Fibroblast of lung (primary cell): ENCODE measurements at regions not wholly inside any gene's neighbourhood (a gene's known extent, or its start where the extent isn't known, plus 50 kb on each side); places are given as distances from the start of the nearest gene placed in this dataset.

Source experiments
- DNase-seq, 2 donors: peaks; one replicate each; pipeline versions ENCODE4 v3.0.0 to v3.0.0-alpha.2; 2010; ENCODE audit warnings: low read depth in 2 of 2
- H2AFZ ChIP-seq: 2 replicates; pipeline ENCODE4 v1.5.1; 2012; ENCODE audit warnings: low read length, control low read depth, inconsistent platforms
- H3K27ac ChIP-seq: 2 replicates; pipeline ENCODE4 v1.5.1; 2011; ENCODE audit warnings: low read length, control low read depth; ENCODE audit not compliant: insufficient read depth
- H3K27me3 ChIP-seq: 2 replicates; pipeline ENCODE4 v1.5.1; 2011; ENCODE audit warnings: mild to moderate bottlenecking, low read length; ENCODE audit not compliant: control insufficient read depth, insufficient read depth
- H3K36me3 ChIP-seq: 2 replicates; pipeline ENCODE4 v1.5.1; 2011; ENCODE audit warnings: low read length; ENCODE audit not compliant: control insufficient read depth, insufficient read depth
- H3K4me1 ChIP-seq: 2 replicates; pipeline ENCODE4 v1.5.1; 2011; ENCODE audit warnings: low read length; ENCODE audit not compliant: control insufficient read depth, insufficient read depth; ENCODE audit errors: extremely low read depth
- H3K4me2 ChIP-seq: 2 replicates; pipeline ENCODE4 v1.5.1; 2011; ENCODE audit warnings: low read length, control low read depth; ENCODE audit not compliant: insufficient read depth; ENCODE audit errors: extremely low read depth
- H3K4me3 ChIP-seq, 4 experiments: fragments of 200-600 bp in 1 of 4; sonication (generic) in 1 of 4; replicated peaks in 1 of 4; 2 replicates each; pipeline ENCODE4 v1.5.1; 2011 to 2016; ENCODE audit warnings: low read length in 4 of 4, low read depth in 3 of 4, mild to moderate bottlenecking in 3 of 4, control low read depth in 2 of 4, inconsistent platforms in 1 of 4, mixed read lengths in 1 of 4; ENCODE audit not compliant: insufficient read depth in 1 of 4; ENCODE audit errors: control extremely low read depth in 1 of 4
- H3K79me2 ChIP-seq: 2 replicates; pipeline ENCODE4 v1.5.1; 2012; ENCODE audit warnings: mild to moderate bottlenecking, low read length, inconsistent platforms; ENCODE audit not compliant: control insufficient read depth, insufficient read depth
- H3K9ac ChIP-seq: 2 replicates; pipeline ENCODE4 v1.5.1; 2011; ENCODE audit warnings: mild to moderate bottlenecking, low read length, control low read depth; ENCODE audit not compliant: insufficient read depth
- H3K9me3 ChIP-seq: 2 replicates; pipeline ENCODE4 v1.5.1; 2012; ENCODE audit warnings: low read depth, low read length; ENCODE audit not compliant: control insufficient read depth, insufficient read depth
- H4K20me1 ChIP-seq: 2 replicates; pipeline ENCODE4 v1.5.1; 2011; ENCODE audit warnings: low read length; ENCODE audit not compliant: control insufficient read depth, insufficient read depth; ENCODE audit errors: extremely low read depth
- CTCF ChIP-seq, 2 donors: IDR thresholded peaks in 1 of 2; conservative IDR thresholded peaks in 1 of 2; 1 replicate in 1 of 2; 2 replicates in 1 of 2; pipeline ENCODE4 v1.5.1; 2011 to 2012; ENCODE audit warnings: low read length in 2 of 2, control low read depth in 1 of 2, inconsistent platforms in 1 of 2, low read depth in 1 of 2, mild to moderate bottlenecking in 1 of 2
- EZH2 ChIP-seq: IDR thresholded peaks from 2 replicates; pipeline ENCODE4 v1.5.1; 2012; ENCODE audit warnings: low read length, control low read depth, mild to moderate bottlenecking; ENCODE audit errors: missing control alignments

- Histone ChIP-seq H3K27ac (no peak overlapping the region), H3K4me2 (no peak overlapping the region), H3K4me3 (no peak overlapping the region), H4K20me1 (no peaks in the 10 kb centered on the region), H3K4me1 (no peaks in the 10 kb centered on the region), H3K9ac (no peak overlapping the region), H3K27me3 (no peaks in the 10 kb centered on the region), H2AFZ (no peak overlapping the region), H3K36me3 (no peaks in the 10 kb centered on the region), H3K9me3 (no peaks in the 10 kb centered on the region), H3K79me2 (no peaks in the 10 kb centered on the region)
- no peak for DNase-seq
- TF ChIP-seq CTCF (conservative IDR thresholded peaks at IDR 0.05 in 1 of 2, IDR thresholded peaks at IDR 0.05 in 1 of 2; ENCODE audit: low read depth in 1 of 2, low read length in 2 of 2), result no peak
- no peak for TF ChIP-seq EZH2
These were observed 1431.1 kb downstream of the AMY1C start for GRCh38 chr1:105180789-105181188.

GRCh38 chr1:105204836-105205371 is 1455.2 kb downstream of the AMY1C start:
- Histone ChIP-seq H3K9me3 (no peaks in the 10 kb centered on the region), H3K4me2 (no peak overlapping the region), H3K4me3 (no peak overlapping the region), H3K27ac (no peak overlapping the region), H3K36me3 (no peaks in the 10 kb centered on the region), H3K79me2 (no peaks in the 10 kb centered on the region), H3K27me3 (no peaks in the 10 kb centered on the region), H3K4me1 (no peaks in the 10 kb centered on the region), H4K20me1 (no peaks in the 10 kb centered on the region), H3K9ac (no peak overlapping the region), H2AFZ (no peak overlapping the region)
- no peak for DNase-seq
- TF ChIP-seq CTCF (conservative IDR thresholded peaks at IDR 0.05 in 1 of 2, IDR thresholded peaks at IDR 0.05 in 1 of 2; ENCODE audit: low read depth in 1 of 2, low read length in 2 of 2), result no peak
- no peak for TF ChIP-seq EZH2

- no peak for DNase-seq
- Histone ChIP-seq H3K36me3 (no peaks in the 10 kb centered on the region), H3K9me3 (no peaks in the 10 kb centered on the region), H2AFZ (no peak overlapping the region), H3K9ac (no peak overlapping the region), H3K4me3 (no peak overlapping the region), H3K27me3 (no peaks in the 10 kb centered on the region), H3K27ac (no peak overlapping the region), H4K20me1 (no peaks in the 10 kb centered on the region), H3K4me1 (no peaks in the 10 kb centered on the region), H3K4me2 (no peak overlapping the region), H3K79me2 (no peaks in the 10 kb centered on the region)
- no peak for TF ChIP-seq EZH2
These were observed 1458.9 kb downstream of the AMY1C start for GRCh38 chr1:105208581-105208980.
